A549 (cell line): ENCODE measurements at regions not wholly inside any gene's neighbourhood (a gene's known extent, or its start where the extent isn't known, plus 50 kb on each side); places are given as distances from the start of the nearest gene placed in this dataset.

Experiments used
- ATAC-seq, 2 experiments: fragments of 200-7000 bp in 1 of 2; fragments of >200 bp in 1 of 2; cut with Nextera tagmentation in 1 of 2; cut with Tn5 transposase in 1 of 2; 3 replicates each; pipeline versions ENCODE4 v1.8.0 to v1.9.1; 2018 to 2020; ENCODE audit warnings: mild to moderate bottlenecking in 1 of 2, moderate library complexity in 1 of 2
- CTCF ChIA-PET: fragments of 300-600 bp; sonication (Branson Sonifier 250); formaldehyde crosslinking; extraction: SDS; loops from one replicate; lab custom pipeline; 2021; ENCODE audit warnings: antibody characterized with exemption, inconsistent platforms; lab: Yijun Ruan, JAX
- POLR2A ChIA-PET: fragments of 350-600 bp; formaldehyde crosslinking; extraction: SDS; loops from one replicate; lab custom pipeline; 2021; ENCODE audit warnings: antibody characterized with exemption, inconsistent platforms; lab: Yijun Ruan, JAX
- DNase-seq, 2 experiments: peaks; one replicate each; pipeline versions ENCODE4 v3.0.0 to v3.0.0-alpha.2; 2011 to 2016; ENCODE audit warnings: low read depth in 1 of 2, low spot score in 1 of 2
- FAIRE-seq: peaks from 2 replicates; lab custom pipeline; 2011; peaks lifted over from hg19 to GRCh38; lab: Jason Lieb, UNC
- H3K27ac ChIP-seq, 2 experiments: fragments of >200 bp; sonication (Bioruptor Twin); formaldehyde crosslinking; 3 replicates each; pipeline ENCODE4 v1.5.1; 2016 to 2017
- H3K4me1 ChIP-seq: fragments of >200 bp; sonication (Bioruptor Twin); formaldehyde crosslinking; 3 replicates; pipeline ENCODE4 v1.6.1; 2016
- H3K4me2 ChIP-seq: fragments of >200 bp; sonication (Bioruptor Twin); formaldehyde crosslinking; 3 replicates; pipeline ENCODE4 v1.6.1; 2016
- H3K4me3 ChIP-seq: fragments of >200 bp; sonication (Bioruptor Twin); formaldehyde crosslinking; 3 replicates; pipeline ENCODE4 v1.5.1; 2016
- H3K9me3 ChIP-seq: fragments of >200 bp; sonication (Bioruptor Twin); formaldehyde crosslinking; 3 replicates; pipeline ENCODE4 v1.6.1; 2016
- CBX8 ChIP-seq: fragments of 200-600 bp; sonication (generic); IDR thresholded peaks from 2 replicates; pipeline ENCODE4 v1.6.1; 2016
- EHMT2 ChIP-seq: fragments of 200-600 bp; sonication (generic); IDR thresholded peaks from 2 replicates; pipeline ENCODE4 v1.6.1; 2016; ENCODE audit warnings: antibody characterized with exemption, low read depth, mild to moderate bottlenecking, moderate library complexity
- MAX ChIP-seq: IDR thresholded peaks from 2 replicates; pipeline ENCODE4 v1.6.1; 2012
- MAZ ChIP-seq: fragments of 150-350 bp; IDR thresholded peaks from 2 replicates; pipeline ENCODE4 v1.6.1; 2014; ENCODE audit warnings: antibody characterized with exemption, low read depth, low read length, borderline replicate concordance
- MYC ChIP-seq: IDR thresholded peaks from 2 replicates; pipeline ENCODE4 v1.6.1; 2012; ENCODE audit warnings: mild to moderate bottlenecking, inconsistent platforms, low read length, improper control_type of control experiment, borderline replicate concordance
- PBX3 ChIP-seq: IDR thresholded peaks from 2 replicates; pipeline ENCODE4 v1.6.1; 2012
- ZNF302 ChIP-seq: fragments of 250-450 bp; sonication (Bioruptor Pico); IDR thresholded peaks from 2 replicates; pipeline ENCODE4 v1.9.0; 2021; ENCODE audit warnings: inconsistent platforms, mild to moderate bottlenecking, moderate library complexity
- small RNA-seq, 6 experiments: library from RNA; depleted of rRNA; stranded (forward); fragments of <200 nt; gene quantifications; one replicate each; pipeline ENCODE3, GENCODE V24; 2012

- TF ChIP-seq PBX3 = no peak
- TF ChIP-seq MYC = no peak
- TF ChIP-seq MAZ = no peak
- TF ChIP-seq MAX = no peak
- no peak for TF ChIP-seq CBX8
- TF ChIP-seq EHMT2 = no peak
- TF ChIP-seq ZNF302 (CRISPR knock-in tag) = no peak
- POLR2A ChIA-PET = no interaction called here
- H3K27ac ChIP-seq = no peak overlapping the region
- H3K9me3 ChIP-seq = no peaks in the 10 kb centered on the region
- ATAC-seq (no peak), DNase-seq (no peak), FAIRE-seq (no peak)
- no peak overlapping the region for H3K4me3 ChIP-seq
- peaks cover 12% of the 10 kb centered on the region for H3K4me1 ChIP-seq
- no peak overlapping the region for H3K4me2 ChIP-seq
- CTCF ChIA-PET = interaction anchor here (1.5 to 14.1 kb wide), 3 partner anchors 12 to 435 kb away, joined by 4 to 119 read pairs (median 11); no protein-coding TSS in a partner anchor
Observed at GRCh38 chr18:48459016-48459415, 49.8 kb upstream of the ZBTB7C start.

Small RNA genes lying in the stretch of these regions (small RNA-seq; reads per million reads assigned to genes)
- gene AC024288.1 = 0 reads per million in 6 experiments
- gene RNA5SP456 = 0 to 0.26 (median 0) reads per million in 6 experiments
